ENCODE measurements at regions not wholly inside any gene's neighbourhood (a gene's known extent, or its start where the extent isn't known, plus 50 kb on each side); places are given as distances from the start of the nearest gene placed in this dataset.

DNA sequence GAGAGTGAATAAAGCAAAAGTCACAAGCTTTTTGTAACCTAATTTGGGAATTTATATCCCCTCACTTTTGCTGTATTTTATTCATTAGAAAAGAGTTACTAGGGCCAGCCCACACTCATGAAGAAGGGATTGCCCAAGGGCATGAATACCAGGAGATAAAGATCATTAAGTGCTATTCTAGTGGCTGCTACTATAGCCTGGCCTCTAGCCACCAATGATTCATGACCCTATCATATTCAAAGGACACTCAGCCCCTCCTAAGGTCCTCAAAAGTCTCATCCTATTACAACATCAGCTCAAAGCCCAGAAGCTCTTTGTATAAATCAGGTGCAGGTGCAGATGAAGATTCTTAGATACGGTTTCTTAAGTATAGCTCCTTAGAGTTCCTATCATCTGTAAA lies 518.1 kb downstream of the TRHDE start:
- TF ChIP-seq, protein P1, sequence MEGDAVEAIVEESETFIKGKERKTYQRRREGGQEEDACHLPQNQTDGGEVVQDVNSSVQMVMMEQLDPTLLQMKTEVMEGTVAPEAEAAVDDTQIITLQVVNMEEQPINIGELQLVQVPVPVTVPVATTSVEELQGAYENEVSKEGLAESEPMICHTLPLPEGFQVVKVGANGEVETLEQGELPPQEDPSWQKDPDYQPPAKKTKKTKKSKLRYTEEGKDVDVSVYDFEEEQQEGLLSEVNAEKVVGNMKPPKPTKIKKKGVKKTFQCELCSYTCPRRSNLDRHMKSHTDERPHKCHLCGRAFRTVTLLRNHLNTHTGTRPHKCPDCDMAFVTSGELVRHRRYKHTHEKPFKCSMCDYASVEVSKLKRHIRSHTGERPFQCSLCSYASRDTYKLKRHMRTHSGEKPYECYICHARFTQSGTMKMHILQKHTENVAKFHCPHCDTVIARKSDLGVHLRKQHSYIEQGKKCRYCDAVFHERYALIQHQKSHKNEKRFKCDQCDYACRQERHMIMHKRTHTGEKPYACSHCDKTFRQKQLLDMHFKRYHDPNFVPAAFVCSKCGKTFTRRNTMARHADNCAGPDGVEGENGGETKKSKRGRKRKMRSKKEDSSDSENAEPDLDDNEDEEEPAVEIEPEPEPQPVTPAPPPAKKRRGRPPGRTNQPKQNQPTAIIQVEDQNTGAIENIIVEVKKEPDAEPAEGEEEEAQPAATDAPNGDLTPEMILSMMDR (IDR thresholded peaks at IDR 0.05; ENCODE audit: low read depth, low read length, missing input control): no peak
- TF ChIP-seq RAD21 (IDR thresholded peaks at IDR 0.05) (no peak), SP1 (IDR thresholded peaks at IDR 0.05) (no peak), YY1 (IDR thresholded peaks at IDR 0.05) (no peak), JUND (IDR thresholded peaks at IDR 0.05) (no peak), TAF1 (conservative IDR thresholded peaks at IDR 0.05) (no peak), RXRA (IDR thresholded peaks at IDR 0.05) (no peak)
- TF ChIP-seq, protein P2, sequence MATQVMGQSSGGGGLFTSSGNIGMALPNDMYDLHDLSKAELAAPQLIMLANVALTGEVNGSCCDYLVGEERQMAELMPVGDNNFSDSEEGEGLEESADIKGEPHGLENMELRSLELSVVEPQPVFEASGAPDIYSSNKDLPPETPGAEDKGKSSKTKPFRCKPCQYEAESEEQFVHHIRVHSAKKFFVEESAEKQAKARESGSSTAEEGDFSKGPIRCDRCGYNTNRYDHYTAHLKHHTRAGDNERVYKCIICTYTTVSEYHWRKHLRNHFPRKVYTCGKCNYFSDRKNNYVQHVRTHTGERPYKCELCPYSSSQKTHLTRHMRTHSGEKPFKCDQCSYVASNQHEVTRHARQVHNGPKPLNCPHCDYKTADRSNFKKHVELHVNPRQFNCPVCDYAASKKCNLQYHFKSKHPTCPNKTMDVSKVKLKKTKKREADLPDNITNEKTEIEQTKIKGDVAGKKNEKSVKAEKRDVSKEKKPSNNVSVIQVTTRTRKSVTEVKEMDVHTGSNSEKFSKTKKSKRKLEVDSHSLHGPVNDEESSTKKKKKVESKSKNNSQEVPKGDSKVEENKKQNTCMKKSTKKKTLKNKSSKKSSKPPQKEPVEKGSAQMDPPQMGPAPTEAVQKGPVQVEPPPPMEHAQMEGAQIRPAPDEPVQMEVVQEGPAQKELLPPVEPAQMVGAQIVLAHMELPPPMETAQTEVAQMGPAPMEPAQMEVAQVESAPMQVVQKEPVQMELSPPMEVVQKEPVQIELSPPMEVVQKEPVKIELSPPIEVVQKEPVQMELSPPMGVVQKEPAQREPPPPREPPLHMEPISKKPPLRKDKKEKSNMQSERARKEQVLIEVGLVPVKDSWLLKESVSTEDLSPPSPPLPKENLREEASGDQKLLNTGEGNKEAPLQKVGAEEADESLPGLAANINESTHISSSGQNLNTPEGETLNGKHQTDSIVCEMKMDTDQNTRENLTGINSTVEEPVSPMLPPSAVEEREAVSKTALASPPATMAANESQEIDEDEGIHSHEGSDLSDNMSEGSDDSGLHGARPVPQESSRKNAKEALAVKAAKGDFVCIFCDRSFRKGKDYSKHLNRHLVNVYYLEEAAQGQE (IDR thresholded peaks at IDR 0.05): no peak
- TF ChIP-seq, protein P3, sequence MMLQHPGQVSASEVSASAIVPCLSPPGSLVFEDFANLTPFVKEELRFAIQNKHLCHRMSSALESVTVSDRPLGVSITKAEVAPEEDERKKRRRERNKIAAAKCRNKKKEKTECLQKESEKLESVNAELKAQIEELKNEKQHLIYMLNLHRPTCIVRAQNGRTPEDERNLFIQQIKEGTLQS (IDR thresholded peaks at IDR 0.05): no peak
- TF ChIP-seq, protein P4, sequence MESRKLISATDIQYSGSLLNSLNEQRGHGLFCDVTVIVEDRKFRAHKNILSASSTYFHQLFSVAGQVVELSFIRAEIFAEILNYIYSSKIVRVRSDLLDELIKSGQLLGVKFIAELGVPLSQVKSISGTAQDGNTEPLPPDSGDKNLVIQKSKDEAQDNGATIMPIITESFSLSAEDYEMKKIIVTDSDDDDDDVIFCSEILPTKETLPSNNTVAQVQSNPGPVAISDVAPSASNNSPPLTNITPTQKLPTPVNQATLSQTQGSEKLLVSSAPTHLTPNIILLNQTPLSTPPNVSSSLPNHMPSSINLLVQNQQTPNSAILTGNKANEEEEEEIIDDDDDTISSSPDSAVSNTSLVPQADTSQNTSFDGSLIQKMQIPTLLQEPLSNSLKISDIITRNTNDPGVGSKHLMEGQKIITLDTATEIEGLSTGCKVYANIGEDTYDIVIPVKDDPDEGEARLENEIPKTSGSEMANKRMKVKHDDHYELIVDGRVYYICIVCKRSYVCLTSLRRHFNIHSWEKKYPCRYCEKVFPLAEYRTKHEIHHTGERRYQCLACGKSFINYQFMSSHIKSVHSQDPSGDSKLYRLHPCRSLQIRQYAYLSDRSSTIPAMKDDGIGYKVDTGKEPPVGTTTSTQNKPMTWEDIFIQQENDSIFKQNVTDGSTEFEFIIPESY (IDR thresholded peaks at IDR 0.05): no peak
